Progenitor cell of endocrine pancreas (in vitro differentiated cells): ENCODE measurements at regions not wholly inside any gene's neighbourhood (a gene's known extent, or its start where the extent isn't known, plus 50 kb on each side); places are given as distances from the start of the nearest gene placed in this dataset.

Source experiments
- DNase-seq: peaks from one replicate; pipeline ENCODE4 v3.0.0; 2021; ENCODE audit warnings: low spot score; ENCODE audit not compliant: unreplicated experiment
- H3K27ac Mint-ChIP-seq: 2 replicates; pipeline ENCODE4 v1.8.0; 2021; ENCODE audit warnings: mild to moderate bottlenecking, moderate library complexity, mixed read lengths
- H3K27me3 Mint-ChIP-seq: 2 replicates; pipeline ENCODE4 v1.8.0; 2021; ENCODE audit warnings: mixed read lengths
- H3K36me3 Mint-ChIP-seq: 2 replicates; pipeline ENCODE4 v1.8.0; 2022; ENCODE audit warnings: mixed read lengths; ENCODE audit not compliant: insufficient read depth
- H3K4me1 Mint-ChIP-seq: 2 replicates; pipeline ENCODE4 v1.8.0; 2021; ENCODE audit warnings: low read depth, mixed read lengths
- H3K4me3 Mint-ChIP-seq: 2 replicates; pipeline ENCODE4 v1.8.0; 2021; ENCODE audit warnings: low read depth, mild to moderate bottlenecking, moderate library complexity, mixed read lengths
- H3K9me3 Mint-ChIP-seq: 2 replicates; pipeline ENCODE4 v1.8.0; 2021; ENCODE audit warnings: low read depth, mixed read lengths
- CTCF ChIP-seq: fragments of 200-600 bp; sonication (generic); IDR thresholded peaks from one replicate; pipeline ENCODE4 v1.5.0; 2021; ENCODE audit warnings: antibody characterized with exemption, mild to moderate bottlenecking; ENCODE audit not compliant: unreplicated experiment

- Mint-ChIP-seq H3K4me3 (no peak overlapping the region), H3K27me3 (no peaks in the 10 kb centered on the region), H3K36me3 (no peaks in the 10 kb centered on the region), H3K4me1 (peaks cover 15% of the 10 kb centered on the region), H3K27ac (no peak overlapping the region), H3K9me3 (no peaks in the 10 kb centered on the region)
- DNase-seq: no peak
- no peak for TF ChIP-seq CTCF
Observed at GRCh38 chr13:31930901-31931522, 100.6 kb upstream of the FRY start.

GRCh38 chr13:31937436-31937835 is 94.1 kb upstream of the FRY start:
- Mint-ChIP-seq H3K4me3 (no peak overlapping the region), H3K9me3 (peaks cover 5% of the 10 kb centered on the region), H3K27ac (no peak overlapping the region), H3K27me3 (no peaks in the 10 kb centered on the region), H3K36me3 (no peaks in the 10 kb centered on the region), H3K4me1 (no peaks in the 10 kb centered on the region)
- no peak for TF ChIP-seq CTCF
- DNase-seq: no peak

GRCh38 chr13:31940076-31940475 is 91.5 kb upstream of the FRY start:
- Mint-ChIP-seq H3K27me3 (no peaks in the 10 kb centered on the region), H3K4me1 (peaks cover 10% of the 10 kb centered on the region), H3K9me3 (peaks cover 5% of the 10 kb centered on the region), H3K4me3 (no peak overlapping the region), H3K36me3 (no peaks in the 10 kb centered on the region), H3K27ac (no peak overlapping the region)
- no peak for DNase-seq
- no peak for TF ChIP-seq CTCF

- H3K9me3 Mint-ChIP-seq: no peaks in the 10 kb centered on the region
- H3K36me3 Mint-ChIP-seq: no peaks in the 10 kb centered on the region
- DNase-seq: no peak
- no peaks in the 10 kb centered on the region for H3K27me3 Mint-ChIP-seq
- H3K27ac Mint-ChIP-seq: no peak overlapping the region
- no peak for TF ChIP-seq CTCF
- no peak overlapping the region for H3K4me3 Mint-ChIP-seq
- peaks cover 39% of the 10 kb centered on the region for H3K4me1 Mint-ChIP-seq
Observed at GRCh38 chr13:31943591-31943990, 88.0 kb upstream of the FRY start.

GRCh38 chr13:31944262-31945160 is 87.1 kb upstream of the FRY start:
- no peak overlapping the region for H3K27ac Mint-ChIP-seq
- DNase-seq: no peak
- peaks cover 49% of the 10 kb centered on the region for H3K4me1 Mint-ChIP-seq
- H3K4me3 Mint-ChIP-seq: no peak overlapping the region
- no peaks in the 10 kb centered on the region for H3K27me3 Mint-ChIP-seq
- H3K36me3 Mint-ChIP-seq: no peaks in the 10 kb centered on the region
- no peak for TF ChIP-seq CTCF
- no peaks in the 10 kb centered on the region for H3K9me3 Mint-ChIP-seq
